Fibroblast of pulmonary artery (primary cell): ENCODE measurements at regions not wholly inside any gene's neighbourhood (a gene's known extent, or its start where the extent isn't known, plus 50 kb on each side); places are given as distances from the start of the nearest gene placed in this dataset.

ENCODE experiments used
- DNase-seq: peaks from one replicate; pipeline ENCODE4 v3.0.0-alpha.2; 2010; ENCODE audit warnings: low read depth
- H3K4me3 ChIP-seq: replicated peaks from 2 replicates; pipeline ENCODE4 v1.5.1; 2011; ENCODE audit warnings: low read depth, mild to moderate bottlenecking, control low read depth, low read length, moderate library complexity
- TF ChIP-seq, protein P1 (sequence below): IDR thresholded peaks from 2 replicates; pipeline ENCODE4 v1.5.1; 2011; ENCODE audit warnings: mild to moderate bottlenecking, control low read depth, low read length, inconsistent platforms; ENCODE audit errors: missing control alignments

DNA sequence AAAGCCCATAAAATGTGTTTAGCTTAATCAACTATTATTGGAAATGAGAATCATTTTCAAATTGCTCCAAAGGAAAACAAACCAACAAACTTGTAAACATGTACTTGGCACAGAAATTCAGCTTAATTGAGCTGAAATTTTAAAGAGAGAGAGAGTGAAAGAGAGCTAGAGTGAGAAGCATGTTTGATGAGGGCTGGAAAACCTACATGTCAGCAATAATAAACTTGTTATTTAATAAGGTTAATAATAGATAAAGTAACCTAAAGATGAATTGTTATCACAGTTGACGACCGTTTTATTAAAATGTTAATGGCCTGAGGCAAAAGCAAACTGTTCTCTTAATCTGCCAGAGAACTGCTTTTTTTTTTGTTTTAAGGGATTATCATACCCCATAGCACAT, 496.1 kb downstream of the RNF144B start:
- TF ChIP-seq, protein P1, sequence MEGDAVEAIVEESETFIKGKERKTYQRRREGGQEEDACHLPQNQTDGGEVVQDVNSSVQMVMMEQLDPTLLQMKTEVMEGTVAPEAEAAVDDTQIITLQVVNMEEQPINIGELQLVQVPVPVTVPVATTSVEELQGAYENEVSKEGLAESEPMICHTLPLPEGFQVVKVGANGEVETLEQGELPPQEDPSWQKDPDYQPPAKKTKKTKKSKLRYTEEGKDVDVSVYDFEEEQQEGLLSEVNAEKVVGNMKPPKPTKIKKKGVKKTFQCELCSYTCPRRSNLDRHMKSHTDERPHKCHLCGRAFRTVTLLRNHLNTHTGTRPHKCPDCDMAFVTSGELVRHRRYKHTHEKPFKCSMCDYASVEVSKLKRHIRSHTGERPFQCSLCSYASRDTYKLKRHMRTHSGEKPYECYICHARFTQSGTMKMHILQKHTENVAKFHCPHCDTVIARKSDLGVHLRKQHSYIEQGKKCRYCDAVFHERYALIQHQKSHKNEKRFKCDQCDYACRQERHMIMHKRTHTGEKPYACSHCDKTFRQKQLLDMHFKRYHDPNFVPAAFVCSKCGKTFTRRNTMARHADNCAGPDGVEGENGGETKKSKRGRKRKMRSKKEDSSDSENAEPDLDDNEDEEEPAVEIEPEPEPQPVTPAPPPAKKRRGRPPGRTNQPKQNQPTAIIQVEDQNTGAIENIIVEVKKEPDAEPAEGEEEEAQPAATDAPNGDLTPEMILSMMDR = no peak
- H3K4me3 ChIP-seq = no peak overlapping the region
- DNase-seq = no peak

DNA sequence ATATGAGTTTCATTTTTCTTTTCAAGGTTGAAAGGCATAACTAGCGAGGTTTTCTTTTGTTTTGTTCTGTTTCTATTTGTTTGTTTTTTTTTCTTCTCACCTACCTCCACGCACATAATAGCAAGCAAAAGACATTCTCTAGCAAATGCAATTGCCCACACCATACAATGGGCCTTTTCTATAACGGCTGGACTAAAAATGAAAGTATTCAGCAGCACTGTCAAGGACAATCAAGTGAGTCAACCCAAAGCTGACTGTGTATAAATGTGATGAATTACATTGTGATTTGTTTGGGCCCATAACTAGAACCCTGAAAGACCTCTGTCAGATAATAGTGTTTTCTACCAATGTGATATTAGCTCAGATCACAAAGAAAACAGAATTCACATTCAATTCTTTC, 496.7 kb downstream of the RNF144B start:
- no peak overlapping the region for H3K4me3 ChIP-seq
- DNase-seq = no peak
- TF ChIP-seq, protein P1 = no peak

DNA sequence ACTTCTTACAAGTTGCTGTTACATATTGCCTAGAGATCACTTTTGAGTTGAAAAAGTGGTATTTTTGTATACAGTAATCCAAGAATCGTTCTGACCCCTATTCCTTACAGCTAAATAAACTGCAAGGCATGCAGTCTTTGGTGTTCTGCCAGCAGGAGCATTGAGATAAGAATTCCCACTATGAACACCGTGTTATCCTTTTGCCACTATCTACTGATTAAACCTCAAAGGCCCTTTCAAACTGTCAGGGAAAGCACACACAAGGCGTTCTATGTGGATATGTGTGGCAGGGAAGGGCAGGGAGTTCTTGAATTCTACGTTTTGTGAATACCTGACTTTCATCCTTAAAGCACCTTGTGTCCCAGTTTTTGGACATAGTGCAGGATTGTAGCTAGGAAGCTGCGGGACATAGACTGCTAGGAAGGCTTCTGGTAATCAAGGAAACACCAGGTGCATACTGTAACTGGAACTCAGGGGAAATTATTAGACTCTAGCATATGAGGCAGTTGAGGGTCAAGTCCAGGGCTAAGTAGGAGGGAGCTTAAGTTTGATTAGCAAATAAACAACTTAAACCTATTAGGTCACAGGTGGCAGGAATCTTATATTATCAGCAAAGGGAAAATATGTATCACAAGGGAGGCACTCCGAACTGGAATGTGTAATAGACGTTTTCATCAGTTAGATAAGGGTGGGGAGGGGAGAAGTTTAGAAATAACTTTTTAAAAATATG, 506.6 kb downstream of the RNF144B start:
- DNase-seq = no peak
- no peak overlapping the region for H3K4me3 ChIP-seq
- TF ChIP-seq, protein P1 = no peak

DNA sequence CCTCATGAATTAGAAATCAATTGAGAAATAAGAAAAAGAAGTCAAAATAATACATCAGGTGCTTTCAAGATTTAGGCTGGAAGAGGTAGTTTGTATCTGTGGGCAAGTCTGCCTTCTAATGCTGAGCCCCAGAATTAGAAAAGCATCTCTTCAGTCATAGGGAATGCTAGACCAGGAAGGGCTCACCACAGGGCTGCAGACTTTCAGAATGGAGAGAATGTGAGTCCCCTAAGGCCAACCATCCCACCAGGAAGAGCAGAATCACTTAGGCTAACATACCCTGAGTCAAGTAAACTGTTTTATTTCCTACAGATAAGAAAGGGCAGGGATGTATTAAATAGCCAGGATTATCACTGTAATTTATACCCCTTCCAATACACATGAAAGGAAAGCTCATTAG, 510.2 kb downstream of the RNF144B start:
- TF ChIP-seq, protein P1 = no peak
- no peak for DNase-seq
- H3K4me3 ChIP-seq = no peak overlapping the region

DNA sequence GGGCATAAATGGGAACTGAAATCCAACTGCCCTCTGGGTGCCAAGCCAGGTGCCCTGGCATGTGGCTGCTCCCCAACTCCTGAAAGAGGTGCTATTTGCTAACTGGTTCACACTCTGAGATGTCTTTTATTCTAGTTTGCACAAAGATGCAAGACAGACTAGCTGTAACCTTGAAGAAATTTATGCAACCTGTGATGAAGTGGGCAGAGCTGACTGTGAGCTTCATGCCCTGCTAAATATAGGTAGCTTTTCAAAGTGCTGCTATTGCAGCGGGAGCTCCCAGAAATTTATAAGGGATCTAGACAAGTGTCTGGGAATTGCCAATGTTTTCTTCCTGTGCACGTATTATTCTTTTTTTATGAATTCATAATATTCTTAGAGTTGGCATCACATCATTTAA, 517.5 kb downstream of the RNF144B start:
- H3K4me3 ChIP-seq = no peak overlapping the region
- DNase-seq = no peak
- TF ChIP-seq, protein P1 = no peak

DNA sequence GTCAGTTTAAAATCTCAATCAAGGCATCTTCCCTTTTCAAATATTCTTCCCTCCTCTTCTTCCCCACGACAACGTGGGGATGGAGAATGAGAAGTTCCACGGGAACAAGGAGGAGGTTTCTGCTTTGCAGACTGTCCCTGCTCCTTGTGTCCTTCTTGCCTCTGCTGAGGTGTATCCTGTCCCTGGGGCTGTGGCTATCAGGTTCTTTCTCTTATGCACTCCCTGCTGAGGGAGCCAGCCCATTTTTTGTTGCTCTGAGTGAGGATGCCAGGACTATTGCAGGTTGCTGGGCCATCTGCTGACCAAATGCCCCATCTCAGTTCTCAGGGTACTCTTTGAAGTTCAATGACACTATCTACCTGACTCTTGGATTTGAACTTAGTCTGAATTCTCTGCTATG, 533.6 kb downstream of the RNF144B start:
- TF ChIP-seq, protein P1 = no peak
- no peak for DNase-seq
- no peak overlapping the region for H3K4me3 ChIP-seq

DNA sequence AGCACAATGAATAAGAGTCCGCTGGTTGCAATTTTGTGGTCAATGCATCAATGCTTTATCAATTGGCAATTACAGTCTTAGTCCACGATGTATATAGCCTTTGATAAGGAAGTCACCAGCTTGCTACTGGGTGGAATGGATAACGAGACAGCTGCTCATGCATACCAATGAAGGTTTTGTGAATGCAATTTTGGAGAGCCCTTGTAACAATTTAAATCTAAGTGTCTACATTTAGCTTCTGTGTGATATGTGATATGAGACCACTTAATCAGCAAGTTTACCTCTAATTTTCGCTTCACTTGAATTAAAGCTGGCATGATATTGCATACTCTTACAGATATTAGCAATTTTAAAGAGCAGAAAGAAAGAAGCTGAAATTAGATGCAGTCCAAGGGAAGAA, 543.9 kb downstream of the RNF144B start:
- TF ChIP-seq, protein P1 = no peak
- no peak for DNase-seq
- H3K4me3 ChIP-seq = no peak overlapping the region
